ENCODE measurements at regions not wholly inside any gene's neighbourhood (a gene's known extent, or its start where the extent isn't known, plus 50 kb on each side); places are given as distances from the start of the nearest gene placed in this dataset.
"Not testable (repeated sequence)": the region's sequence is repeated elsewhere in the genome, so short reads cannot be mapped to it uniquely, and the experiment has no call there.

DNA sequence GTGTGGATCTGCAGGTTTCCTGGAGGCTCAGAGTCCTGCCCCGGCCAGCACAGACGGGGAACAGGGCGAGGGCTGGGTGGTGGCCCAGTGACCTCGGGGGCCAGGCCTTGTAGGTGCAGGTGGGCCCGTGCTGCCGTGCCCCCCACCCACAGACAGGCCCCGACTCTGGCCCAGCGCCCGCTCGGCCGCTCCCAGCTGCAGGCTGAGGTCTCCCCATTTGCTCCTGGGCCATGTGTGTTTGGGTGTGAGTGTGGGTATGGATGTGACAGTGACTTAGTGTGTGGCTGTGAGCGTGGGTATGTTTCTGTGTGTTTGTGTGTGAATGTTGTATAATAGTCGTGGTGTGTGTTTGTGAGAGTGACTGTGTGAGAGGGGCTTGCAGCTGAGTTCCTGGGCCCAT, 173.8 kb downstream of the TMEM121 start:
- H3K4me3 ChIP-seq; H3K36me3 ChIP-seq; intact Hi-C loops (cut with DNase I); H3K4me1 ChIP-seq; DNase-seq; H3K27me3 ChIP-seq; H3K27ac ChIP-seq; H3K9me3 ChIP-seq: not testable (repeated sequence)
- 78 to 87% methylated on average over 2 of the region's 13 CpGs for WGBS, 2 donors

DNA sequence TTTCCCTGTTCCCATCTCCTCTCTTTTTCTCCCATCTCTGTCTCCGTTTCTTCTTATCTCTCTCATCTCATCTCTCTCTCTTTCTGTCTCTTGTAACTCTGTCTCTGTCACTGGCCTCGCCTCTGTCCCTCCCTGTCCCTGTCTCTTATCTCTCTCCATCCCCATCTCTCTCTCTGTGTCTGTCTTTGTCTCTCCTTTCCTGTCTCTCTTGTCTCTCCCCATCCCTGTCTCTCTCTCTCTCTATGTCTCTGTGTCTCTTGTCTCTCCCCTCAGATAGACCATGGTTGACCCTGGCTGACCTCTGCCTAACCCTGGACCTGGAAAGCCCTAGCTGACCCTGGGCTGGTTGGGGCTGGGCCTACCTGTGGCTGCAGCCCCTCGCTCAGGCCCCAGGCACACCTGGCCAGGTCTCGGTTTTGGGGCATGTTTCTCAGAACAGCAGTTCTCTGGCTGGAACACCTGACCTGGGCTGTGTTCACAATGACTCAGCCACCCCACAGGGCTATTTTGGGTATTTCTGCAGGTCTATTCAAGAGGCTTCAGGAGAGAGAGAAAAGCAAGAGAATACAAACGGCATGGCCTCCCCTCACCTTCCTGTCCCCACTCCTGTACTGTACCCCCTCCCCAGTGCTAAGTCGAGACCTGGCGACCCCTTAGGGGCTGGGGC, 174.4 kb downstream of the TMEM121 start:
- H3K36me3 ChIP-seq = no peaks in the 10 kb centered on the region
- H3K4me3 ChIP-seq = no peak overlapping the region
- no peaks in the 10 kb centered on the region for H3K4me1 ChIP-seq
- 54 to 64% methylated on average over 3 to 5 of the region's 7 CpGs for WGBS, 2 donors
- H3K9me3 ChIP-seq = no peaks in the 10 kb centered on the region
- intact Hi-C loops (cut with DNase I) = no loop called here
- DNase-seq = no peak
- no peak overlapping the region for H3K27ac ChIP-seq
- no peaks in the 10 kb centered on the region for H3K27me3 ChIP-seq
- TF ChIP-seq POLR2A (IDR thresholded peaks at IDR 0.05) = no peak
- TF ChIP-seq, protein P1, sequence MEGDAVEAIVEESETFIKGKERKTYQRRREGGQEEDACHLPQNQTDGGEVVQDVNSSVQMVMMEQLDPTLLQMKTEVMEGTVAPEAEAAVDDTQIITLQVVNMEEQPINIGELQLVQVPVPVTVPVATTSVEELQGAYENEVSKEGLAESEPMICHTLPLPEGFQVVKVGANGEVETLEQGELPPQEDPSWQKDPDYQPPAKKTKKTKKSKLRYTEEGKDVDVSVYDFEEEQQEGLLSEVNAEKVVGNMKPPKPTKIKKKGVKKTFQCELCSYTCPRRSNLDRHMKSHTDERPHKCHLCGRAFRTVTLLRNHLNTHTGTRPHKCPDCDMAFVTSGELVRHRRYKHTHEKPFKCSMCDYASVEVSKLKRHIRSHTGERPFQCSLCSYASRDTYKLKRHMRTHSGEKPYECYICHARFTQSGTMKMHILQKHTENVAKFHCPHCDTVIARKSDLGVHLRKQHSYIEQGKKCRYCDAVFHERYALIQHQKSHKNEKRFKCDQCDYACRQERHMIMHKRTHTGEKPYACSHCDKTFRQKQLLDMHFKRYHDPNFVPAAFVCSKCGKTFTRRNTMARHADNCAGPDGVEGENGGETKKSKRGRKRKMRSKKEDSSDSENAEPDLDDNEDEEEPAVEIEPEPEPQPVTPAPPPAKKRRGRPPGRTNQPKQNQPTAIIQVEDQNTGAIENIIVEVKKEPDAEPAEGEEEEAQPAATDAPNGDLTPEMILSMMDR (IDR thresholded peaks at IDR 0.05) = no peak

DNA sequence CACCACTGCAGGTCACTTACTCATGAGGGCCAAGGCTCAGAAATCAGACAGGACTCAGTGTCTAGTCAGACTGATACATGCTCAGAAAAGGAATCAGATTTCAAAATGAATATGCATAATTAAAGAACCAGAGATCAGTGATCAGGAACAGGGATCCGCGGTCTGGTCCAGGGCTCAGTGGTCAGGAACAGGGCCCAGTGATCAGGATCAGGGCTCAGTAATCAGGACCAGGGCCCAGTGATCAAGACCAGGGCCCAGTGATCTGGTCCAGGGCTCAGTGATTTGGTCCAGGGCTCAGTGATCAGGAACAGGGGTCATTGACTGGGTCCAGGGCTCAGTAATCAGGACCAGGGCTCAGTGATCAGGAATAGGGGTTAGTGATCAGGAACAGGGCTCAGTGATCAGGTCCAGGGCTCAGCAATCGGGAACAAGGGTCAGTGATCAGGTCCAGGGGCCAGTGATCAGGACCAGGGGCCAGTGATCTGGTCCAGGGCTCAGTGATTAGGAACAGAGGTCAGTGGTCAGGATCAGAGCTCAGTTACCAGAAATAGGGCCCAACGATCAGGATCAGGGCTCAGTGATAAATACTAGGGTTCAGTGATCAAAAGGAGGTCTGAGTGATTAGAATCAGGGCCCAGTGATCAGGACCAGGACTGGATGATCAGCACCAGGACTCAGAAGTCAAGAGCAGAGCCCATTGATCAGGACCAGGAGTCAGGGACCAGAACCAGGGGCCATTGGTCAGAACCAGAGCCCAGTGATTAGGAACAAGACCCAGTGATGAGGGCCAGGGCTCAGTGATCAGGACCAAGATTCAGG, 175.3 kb downstream of the TMEM121 start:
- 43 to 48% methylated on average over 4 of the region's 4 CpGs for WGBS, 2 donors
- Histone ChIP-seq H3K4me1 (no peaks in the 10 kb centered on the region), H3K27me3 (no peaks in the 10 kb centered on the region), H3K4me3 (no peak overlapping the region), H3K27ac (no peak overlapping the region), H3K9me3 (no peaks in the 10 kb centered on the region), H3K36me3 (no peaks in the 10 kb centered on the region)
- no peak for DNase-seq
- intact Hi-C loops (cut with DNase I) = no loop called here
- no peak for TF ChIP-seq POLR2A (IDR thresholded peaks at IDR 0.05)
- TF ChIP-seq, protein P1 (IDR thresholded peaks at IDR 0.05) = no peak

DNA sequence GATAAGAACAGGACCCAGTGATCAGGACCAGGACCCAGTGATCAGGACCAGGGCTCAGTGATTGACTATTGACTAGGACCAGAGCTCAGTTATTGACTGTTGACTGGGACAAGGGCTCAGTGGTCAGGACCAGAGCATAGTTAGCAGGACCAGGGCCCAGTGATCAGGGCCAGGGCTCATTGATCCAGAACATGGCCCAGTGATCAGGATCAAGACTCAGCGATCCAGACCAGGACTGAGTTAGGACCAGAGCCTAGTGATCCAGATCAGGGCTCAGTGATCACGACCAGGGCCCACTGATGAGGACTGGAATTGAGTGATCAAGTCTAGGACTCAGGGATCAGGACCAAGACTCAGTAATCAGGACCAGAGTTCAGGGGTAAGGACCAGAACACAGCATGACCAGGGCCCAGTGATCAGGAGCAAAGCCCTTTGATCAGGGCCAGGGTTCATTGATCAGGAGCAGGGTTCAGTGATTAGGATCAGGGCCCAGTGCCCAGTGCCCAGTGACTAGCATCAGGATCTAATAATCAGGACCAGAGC, 176.0 kb downstream of the TMEM121 start:
- Histone ChIP-seq H3K4me3 (no peak overlapping the region), H3K4me1 (no peaks in the 10 kb centered on the region), H3K27ac (no peak overlapping the region), H3K36me3 (no peaks in the 10 kb centered on the region), H3K9me3 (no peaks in the 10 kb centered on the region), H3K27me3 (no peaks in the 10 kb centered on the region)
- DNase-seq = no peak
- WGBS, 2 donors = 95% methylated on average over 2 of the region's 2 CpGs; no CpG with 5 or more reads in 1 of the 2 donors
- intact Hi-C loops (cut with DNase I) = no loop called here
- TF ChIP-seq, protein P1 (IDR thresholded peaks at IDR 0.05) = no peak
- TF ChIP-seq POLR2A (IDR thresholded peaks at IDR 0.05) = no peak

DNA sequence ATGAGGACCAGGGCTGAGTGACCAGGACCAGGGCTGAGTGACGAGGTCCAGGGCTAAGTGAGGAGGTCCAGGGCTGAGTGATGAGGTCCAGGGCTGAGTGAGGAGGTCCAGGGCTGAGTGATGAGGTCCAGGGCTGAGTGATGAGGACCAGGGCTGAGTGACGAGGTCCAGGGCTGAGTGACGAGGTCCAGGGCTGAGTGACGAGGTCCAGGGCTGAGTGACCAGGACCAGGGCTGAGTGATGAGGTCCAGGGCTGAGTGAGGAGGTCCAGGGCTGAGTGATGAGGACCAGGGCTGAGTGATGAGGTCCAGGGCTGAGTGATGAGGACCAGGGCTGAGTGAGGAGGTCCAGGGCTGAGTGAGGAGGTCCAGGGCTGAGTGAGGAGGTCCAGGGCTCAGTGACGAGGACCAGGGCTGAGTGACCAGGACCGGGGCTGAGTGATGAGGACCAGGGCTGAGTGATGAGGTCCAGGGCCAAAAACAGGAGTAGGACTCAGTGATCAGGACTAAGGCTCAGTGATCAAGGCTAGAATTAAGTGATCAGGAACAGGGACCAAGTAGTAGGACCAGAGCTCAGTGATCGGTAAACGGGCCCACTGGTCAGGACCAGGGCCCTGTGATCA, 176.8 kb downstream of the TMEM121 start:
- intact Hi-C loops (cut with DNase I); H3K27ac ChIP-seq; H3K4me3 ChIP-seq; H3K27me3 ChIP-seq; DNase-seq; H3K4me1 ChIP-seq; H3K36me3 ChIP-seq; H3K9me3 ChIP-seq: not testable (repeated sequence)
- 49 to 61% methylated on average over 5 of the region's 8 CpGs for WGBS, 2 donors

DNA sequence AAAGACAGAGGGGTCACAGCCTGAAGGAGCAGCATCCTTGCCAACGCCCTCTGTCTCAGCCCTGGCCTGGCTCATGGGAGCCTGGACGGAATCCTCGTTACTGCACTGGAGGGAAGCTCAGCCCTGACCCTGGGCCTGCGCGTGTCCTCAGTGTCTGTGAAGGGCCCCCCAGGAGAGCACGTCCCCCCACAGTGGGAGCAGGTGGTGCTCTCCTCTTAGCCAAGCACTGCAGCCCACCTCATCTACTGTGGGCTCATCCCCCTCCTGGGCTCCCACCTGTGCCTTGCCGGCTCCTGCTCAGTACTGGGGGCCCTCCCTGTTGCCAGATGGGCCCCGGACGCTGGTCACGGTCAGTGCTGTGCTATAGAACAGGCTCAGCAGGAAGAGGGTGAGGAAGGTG, 177.7 kb downstream of the TMEM121 start:
- H3K27ac ChIP-seq; H3K4me1 ChIP-seq; DNase-seq; H3K36me3 ChIP-seq; H3K4me3 ChIP-seq; H3K9me3 ChIP-seq; intact Hi-C loops (cut with DNase I); H3K27me3 ChIP-seq: not testable (repeated sequence)
- no CpG with 5 or more reads among the region's 10 CpGs for WGBS, 2 donors

DNA sequence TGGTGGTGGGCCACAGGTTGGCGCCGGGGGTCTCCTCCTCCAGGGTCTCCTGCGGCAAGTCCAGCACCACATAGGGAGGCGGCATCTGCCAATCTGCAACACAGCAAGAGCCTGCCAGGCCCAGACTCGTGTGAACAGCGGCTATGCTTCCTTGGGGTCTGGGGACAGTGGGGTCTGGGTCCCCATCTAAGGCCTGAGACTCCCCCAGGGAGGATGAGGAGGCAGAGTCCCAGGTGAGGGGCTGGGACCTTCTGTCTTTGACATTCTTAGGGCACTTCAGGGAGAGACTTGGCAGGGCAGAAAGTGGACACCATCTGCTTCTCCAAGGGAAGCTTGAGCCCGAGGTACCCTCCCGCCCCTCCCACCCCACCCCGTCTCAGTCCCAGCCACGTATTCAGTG, 178.1 kb downstream of the TMEM121 start:
- intact Hi-C loops (cut with DNase I); H3K9me3 ChIP-seq; H3K27ac ChIP-seq; H3K4me1 ChIP-seq; DNase-seq; H3K27me3 ChIP-seq; H3K36me3 ChIP-seq; H3K4me3 ChIP-seq: not testable (repeated sequence)
- WGBS, 2 donors = no CpG with 5 or more reads among the region's 10 CpGs

DNA sequence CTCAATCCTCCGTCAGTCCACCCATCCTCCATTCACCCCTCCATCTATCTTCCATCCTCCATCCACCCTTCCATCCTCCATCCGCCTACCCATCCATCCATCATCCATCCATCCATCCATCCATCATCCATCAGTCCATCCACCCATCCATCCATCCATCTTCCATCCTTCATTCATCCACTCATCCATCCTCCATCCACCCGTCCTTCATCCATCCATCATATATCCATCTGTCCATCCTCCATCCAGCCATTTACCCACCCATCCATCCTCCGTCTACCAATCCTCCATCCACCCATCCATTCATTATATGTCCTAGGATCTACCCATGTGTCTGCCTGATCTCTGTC, 179.1 kb downstream of the TMEM121 start:
- H3K4me1 ChIP-seq; DNase-seq; H3K27me3 ChIP-seq; H3K27ac ChIP-seq; H3K36me3 ChIP-seq; H3K4me3 ChIP-seq; intact Hi-C loops (cut with DNase I): not testable (repeated sequence)
- 90% methylated on average over 4 of the region's 4 CpGs for WGBS, 2 donors
- peaks cover 0 to 10% (median 0%) of the 10 kb centered on the region in 3 donors for H3K9me3 ChIP-seq

DNA sequence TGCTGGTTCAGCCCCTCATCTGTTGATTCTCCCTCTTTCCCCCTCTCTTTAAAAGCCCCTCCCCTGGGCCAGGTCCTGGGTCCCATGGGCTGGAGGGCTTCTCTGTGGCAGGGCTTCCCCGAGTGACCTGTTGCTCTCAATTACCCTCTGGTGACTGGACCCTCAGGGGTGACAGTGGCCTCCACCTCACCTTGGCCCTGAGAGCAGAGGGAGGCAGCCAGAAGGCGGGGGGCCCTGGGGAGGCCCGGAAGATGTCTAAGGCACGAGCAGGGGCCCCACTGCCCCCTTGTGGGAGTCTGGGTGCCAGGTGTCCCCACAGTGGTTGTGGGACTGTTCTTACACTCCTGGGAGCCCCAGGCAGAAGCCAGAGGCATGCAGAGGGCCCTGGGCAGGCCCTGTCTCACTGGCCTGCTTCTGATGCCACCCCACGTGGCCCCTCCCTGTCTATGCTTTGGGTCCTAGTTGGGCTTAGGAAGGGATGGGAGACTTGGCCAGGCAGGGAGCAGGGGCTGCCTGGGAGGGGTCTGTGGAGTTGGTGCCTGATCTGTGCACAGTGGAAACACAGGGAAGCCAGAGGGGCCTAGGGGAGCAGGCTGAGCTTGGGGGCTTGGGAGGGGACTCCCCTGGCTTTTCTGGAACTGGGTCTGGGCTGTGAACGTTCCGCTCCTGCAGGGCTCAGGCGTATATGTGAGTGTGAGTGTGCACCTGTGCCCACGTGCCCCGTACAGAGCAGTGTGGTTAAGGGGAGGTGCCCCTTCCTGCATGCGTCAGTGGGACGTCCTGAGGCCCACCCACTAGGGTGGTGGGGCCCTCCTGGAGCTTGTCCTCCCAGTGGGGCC, 179.7 kb downstream of the TMEM121 start:
- not testable (repeated sequence) for H3K27ac ChIP-seq

More for the DNA sequence above, 179.7 kb downstream of the TMEM121 start:
- H3K9me3 ChIP-seq = peaks cover 0 to 10% (median 0%) of the 10 kb centered on the region in 3 donors
- H3K36me3 ChIP-seq; intact Hi-C loops (cut with DNase I); H3K27me3 ChIP-seq; H3K4me1 ChIP-seq; DNase-seq; H3K4me3 ChIP-seq: not testable (repeated sequence)
- WGBS, 2 donors = 50 to 70% methylated on average over 2 of the region's 12 CpGs
